Lung microvascular endothelial cell (primary cell): ENCODE measurements at regions not wholly inside any gene's neighbourhood (a gene's known extent, or its start where the extent isn't known, plus 50 kb on each side); places are given as distances from the start of the nearest gene placed in this dataset.

Experiments
- DNase-seq, 2 donors: peaks; one replicate each; pipeline versions ENCODE4 v3.0.0 to v3.0.0-alpha.2; 2010; ENCODE audit warnings: low read depth in 2 of 2

- DNase-seq = no peak
These were observed 186.2 kb downstream of the NEDD1 start for GRCh38 chr12:97093187-97093683.

DNA sequence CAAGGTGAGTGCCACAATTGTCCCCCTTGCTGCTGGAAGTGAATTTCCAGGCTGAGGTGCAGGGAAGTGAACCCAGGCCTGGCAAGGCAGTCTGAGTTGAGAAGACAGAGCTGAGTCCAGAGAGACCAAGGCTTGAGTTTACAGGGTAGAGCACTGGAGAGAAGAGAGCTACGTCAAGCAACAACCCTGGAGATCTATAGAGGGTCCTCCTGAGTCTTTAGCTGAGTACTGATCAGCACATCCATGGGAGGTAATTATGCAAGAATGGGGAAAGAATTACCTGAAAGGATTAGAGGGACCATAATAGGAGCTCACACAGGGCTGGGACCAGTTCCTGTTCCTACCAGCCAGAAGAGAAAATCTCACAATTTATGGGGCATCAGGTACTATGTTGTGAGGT, 190.7 kb downstream of the NEDD1 start:
- DNase-seq = no peak

DNA sequence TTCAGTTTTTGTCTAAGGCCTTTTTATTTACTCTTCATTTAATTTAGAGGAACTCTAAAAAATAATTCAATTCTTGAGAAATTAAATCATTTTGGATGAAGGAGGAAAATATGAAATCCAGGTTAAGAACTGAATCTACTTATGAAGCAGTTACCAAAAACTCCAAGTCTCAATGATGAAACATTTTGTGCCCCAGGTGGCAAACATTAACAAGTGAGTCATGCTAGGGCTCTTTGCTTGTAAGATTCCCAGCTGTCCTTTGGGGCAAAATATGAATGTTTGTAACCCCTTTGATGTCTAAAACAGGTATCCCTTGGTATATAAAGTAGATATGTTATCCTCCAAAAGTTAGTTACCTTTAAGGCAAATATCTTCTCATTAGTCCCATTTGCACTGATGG, 202.4 kb downstream of the NEDD1 start:
- no peak for DNase-seq

- no peak for DNase-seq
These were observed 205.1 kb downstream of the NEDD1 start for GRCh38 chr12:97112136-97112535.

DNA sequence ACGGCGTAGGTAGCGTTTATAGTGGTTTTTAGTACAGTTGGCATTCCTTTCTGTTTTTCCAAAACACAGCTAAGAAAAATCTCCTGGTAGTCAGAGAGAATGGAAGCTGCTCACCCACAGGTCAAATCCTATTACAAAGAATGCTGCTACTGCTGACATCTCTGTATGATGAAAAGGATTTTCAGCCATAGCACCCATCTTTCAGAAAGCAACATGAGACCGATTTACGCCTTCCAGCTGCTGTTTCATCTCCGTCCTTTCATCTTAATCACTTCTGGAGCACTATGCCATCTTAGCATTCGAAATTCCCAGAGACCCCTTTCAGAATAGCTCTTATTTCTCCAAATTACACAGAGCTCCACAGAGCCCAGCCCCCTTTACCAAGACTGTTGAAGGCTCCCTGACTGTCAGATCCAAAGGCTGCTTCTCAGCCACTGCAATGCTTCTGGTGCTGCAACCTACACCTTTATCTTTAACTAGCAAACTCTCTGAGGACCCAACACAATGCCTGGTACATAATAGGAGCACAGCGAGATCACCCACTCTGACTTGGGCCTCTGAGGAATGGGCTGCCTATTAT, 211.8 kb downstream of the NEDD1 start:
- DNase-seq = peak in 1 of 2 donors; percentile 36

GRCh38 chr12:97127061-97127460, 220.0 kb downstream of the NEDD1 start:
- no peak for DNase-seq

GRCh38 chr12:97131220-97131981, 224.3 kb downstream of the NEDD1 start:
- no peak for DNase-seq

GRCh38 chr12:97132270-97132669, 225.2 kb downstream of the NEDD1 start:
- DNase-seq = no peak

GRCh38 chr12:97134495-97134894, 227.4 kb downstream of the NEDD1 start:
- no peak for DNase-seq

- DNase-seq = peak in 1 of 2 donors; percentile 11
These were observed 233.3 kb downstream of the NEDD1 start for GRCh38 chr12:97140355-97140754.

DNA sequence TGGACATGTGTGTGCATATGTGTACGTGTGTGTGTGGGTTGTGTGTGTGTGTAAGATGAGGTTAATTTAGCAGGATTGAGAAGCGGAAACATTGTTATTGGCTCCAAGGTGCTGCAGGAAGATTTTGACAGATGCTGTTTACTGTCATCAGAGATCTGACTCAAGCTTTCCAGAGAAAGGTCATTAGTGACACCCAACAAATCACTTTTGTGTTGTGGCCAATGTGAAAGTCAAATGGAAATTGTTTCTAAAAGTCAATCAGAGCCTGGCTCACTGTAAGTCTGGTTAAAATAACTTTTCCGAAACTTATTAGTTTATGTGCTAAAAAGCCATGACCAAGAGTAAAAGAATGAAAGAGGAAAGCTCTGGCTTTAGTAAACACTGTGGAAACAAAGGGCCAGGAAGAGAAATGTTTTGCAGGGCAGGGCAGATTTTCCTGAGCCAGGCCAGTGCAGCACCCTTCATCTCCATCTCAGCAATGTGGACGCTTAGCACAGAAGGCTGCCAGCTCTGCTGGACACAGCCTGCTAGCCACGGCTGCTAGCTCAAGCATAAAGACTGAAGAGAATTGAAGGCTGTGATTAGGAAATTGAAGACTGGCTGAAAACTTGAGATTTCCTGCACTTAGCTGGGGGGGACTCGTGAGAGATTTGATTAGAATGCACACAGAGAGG, 235.8 kb downstream of the NEDD1 start:
- DNase-seq = peak in 1 of 2 donors; percentile 93

DNA sequence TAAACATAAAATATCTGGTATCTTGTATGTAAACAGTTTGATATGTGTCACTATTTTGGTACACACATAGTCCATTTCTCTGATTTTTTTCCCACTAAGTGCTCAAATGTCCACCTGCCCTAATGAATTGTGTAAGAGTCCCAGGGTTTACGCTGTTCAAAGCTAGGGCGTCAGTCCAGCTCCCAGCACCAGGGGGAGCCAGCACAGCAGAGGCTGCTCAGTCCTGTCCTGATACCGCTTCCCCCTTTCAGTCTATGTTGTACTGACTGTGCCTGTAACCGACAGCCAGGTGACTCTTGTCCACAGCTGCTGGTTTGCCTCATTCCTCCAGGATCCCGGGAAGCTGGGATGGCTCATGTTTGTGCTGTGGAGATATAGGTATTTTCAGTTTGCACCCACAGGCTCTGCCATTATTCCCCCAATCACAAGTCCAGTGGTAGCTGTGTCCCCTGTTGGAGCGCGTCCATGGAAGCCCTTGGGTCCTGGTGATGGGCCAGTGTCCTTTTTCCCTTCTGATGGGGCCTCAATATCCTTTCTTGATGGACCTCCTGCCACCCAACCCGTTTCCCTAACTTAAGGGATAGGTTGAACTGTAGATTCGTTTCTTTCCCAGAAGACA, 242.0 kb downstream of the NEDD1 start:
- DNase-seq = peak; percentile 40 to 74

DNA sequence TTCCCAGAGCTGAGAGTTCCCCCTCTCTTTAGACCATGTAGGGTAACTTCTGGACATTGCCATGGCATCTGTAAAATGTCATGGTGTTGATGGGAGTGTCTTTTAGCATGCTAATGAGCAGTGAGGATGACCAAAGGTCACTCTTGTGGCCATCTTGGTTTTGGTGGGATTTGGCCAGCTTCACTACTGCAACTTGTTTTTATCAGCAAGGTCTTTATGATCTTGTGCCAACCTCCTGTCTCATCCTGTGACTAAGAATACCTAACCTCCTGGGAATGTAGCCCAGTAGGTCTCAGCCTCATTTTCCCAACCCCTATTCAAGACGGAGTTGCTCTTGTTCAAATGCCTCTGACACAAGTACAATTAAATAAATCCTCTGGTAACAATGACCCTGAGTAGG, 244.4 kb downstream of the NEDD1 start:
- no peak for DNase-seq

- no peak for DNase-seq
These were observed 252.3 kb downstream of the NEDD1 start for GRCh38 chr12:97159377-97159776.

DNA sequence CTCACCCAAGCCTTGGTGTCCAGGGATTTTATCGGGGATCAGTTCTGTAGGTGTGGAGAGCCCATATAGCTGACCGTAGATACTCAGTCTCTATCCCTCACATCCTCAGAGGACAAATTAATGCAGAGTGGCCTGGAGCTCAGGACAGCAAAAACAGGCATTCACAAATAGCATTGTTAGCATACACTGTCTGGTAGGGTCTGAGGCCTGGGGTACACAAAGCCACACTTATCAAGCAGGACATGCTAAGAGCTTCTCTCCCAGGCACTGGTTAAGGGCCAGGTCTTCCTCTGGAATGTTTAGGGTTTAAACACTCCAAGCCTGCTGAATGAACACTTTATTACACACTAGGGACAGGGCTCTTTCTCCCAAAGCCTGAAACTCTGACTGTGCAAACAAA, 253.2 kb downstream of the NEDD1 start:
- DNase-seq = no peak

DNA sequence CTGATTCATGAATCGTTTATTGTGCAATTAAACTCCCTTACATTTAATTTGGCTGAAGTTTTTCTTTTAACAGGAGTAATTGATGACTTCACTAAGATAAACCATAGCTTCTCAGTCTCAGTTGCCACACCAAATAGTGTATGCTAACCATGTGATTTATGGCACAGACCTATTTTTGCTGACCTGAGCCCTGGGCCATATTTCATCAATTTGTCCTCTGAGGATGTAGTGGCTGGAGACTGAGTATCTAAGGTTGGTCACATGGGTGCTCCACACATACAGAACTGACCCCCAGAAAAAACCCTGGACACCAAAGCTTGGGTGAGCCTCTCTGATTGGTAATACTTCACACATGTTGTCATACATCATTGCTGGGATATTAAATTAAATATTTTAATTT, 255.1 kb downstream of the NEDD1 start:
- DNase-seq = no peak

GRCh38 chr12:97164936-97165335, 257.9 kb downstream of the NEDD1 start:
- no peak for DNase-seq

DNA sequence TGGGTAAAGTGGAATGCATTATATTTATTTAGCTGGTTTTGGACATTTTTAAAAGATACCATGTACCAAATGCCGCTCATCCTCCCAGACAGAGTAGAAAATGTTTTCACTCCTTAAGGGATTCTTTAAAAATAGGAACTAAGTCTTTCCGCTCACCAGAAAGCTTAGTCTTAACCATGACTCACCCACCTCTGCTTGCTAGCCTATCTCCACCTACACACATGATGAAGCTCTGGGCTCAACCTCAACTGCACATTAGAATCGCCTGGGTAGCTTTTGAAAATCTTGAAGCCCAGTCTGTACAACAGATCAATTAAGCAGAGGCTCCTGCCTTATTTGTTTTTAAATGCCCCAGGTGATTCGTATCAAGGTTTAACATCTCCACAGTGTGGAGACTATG, 260.5 kb downstream of the NEDD1 start:
- DNase-seq = no peak

- DNase-seq = no peak
These were observed 261.7 kb downstream of the NEDD1 start for GRCh38 chr12:97168804-97169203.

- DNase-seq = no peak
These were observed 263.0 kb downstream of the NEDD1 start for GRCh38 chr12:97169889-97170567.

GRCh38 chr12:97173688-97174410, 266.8 kb downstream of the NEDD1 start:
- DNase-seq = no peak
